HG03025 (cell line): ENCODE measurements at regions not wholly inside any gene's neighbourhood (a gene's known extent, or its start where the extent isn't known, plus 50 kb on each side); places are given as distances from the start of the nearest gene placed in this dataset.
"Not testable (repeated sequence)": the region's sequence is repeated elsewhere in the genome, so short reads cannot be mapped to it uniquely, and the experiment has no call there.

Experiments
- ATAC-seq: cut with Tn5 transposase; IDR thresholded peaks from one replicate; pipeline ENCODE4 v1.9.1; 2021; ENCODE audit warnings: mild to moderate bottlenecking, moderate library complexity; ENCODE audit not compliant: unreplicated experiment, low FRiP score

GRCh38 chr2:167697948-167698347, 549.4 kb downstream of the STK39 start:
- ATAC-seq = no peak

GRCh38 chr2:167697194-167697593, 550.2 kb downstream of the STK39 start:
- ATAC-seq = no peak

- ATAC-seq = no peak
Observed at GRCh38 chr2:167692936-167693335, 554.5 kb downstream of the STK39 start.

- no peak for ATAC-seq
Observed at GRCh38 chr2:167692191-167692590, 555.2 kb downstream of the STK39 start.

- no peak for ATAC-seq
Observed at GRCh38 chr2:167689444-167689843, 558.0 kb downstream of the STK39 start.

- no peak for ATAC-seq
Observed at GRCh38 chr2:167686691-167687090, 560.7 kb downstream of the STK39 start.

- ATAC-seq = no peak
Observed at GRCh38 chr2:167681234-167682015, 566.0 kb downstream of the STK39 start.

GRCh38 chr2:167678158-167678557, 569.2 kb downstream of the STK39 start:
- no peak for ATAC-seq

- no peak for ATAC-seq
Observed at GRCh38 chr2:167675906-167676305, 571.5 kb downstream of the STK39 start.

- ATAC-seq = no peak
Observed at GRCh38 chr2:167670588-167670987, 576.8 kb downstream of the STK39 start.

GRCh38 chr2:167653131-167653530, 594.3 kb downstream of the STK39 start:
- ATAC-seq = no peak

GRCh38 chr2:167652401-167652800, 595.0 kb downstream of the STK39 start:
- ATAC-seq = no peak

GRCh38 chr2:167651406-167652151, 595.8 kb downstream of the STK39 start:
- no peak for ATAC-seq

GRCh38 chr2:167646557-167646956, 600.8 kb downstream of the STK39 start:
- no peak for ATAC-seq

GRCh38 chr2:167640096-167640495, 607.3 kb downstream of the STK39 start:
- no peak for ATAC-seq

- no peak for ATAC-seq
Observed at GRCh38 chr2:167637741-167638140, 609.7 kb downstream of the STK39 start.

- ATAC-seq = not testable (repeated sequence)
Observed at GRCh38 chr2:167632271-167632670, 615.1 kb downstream of the STK39 start.

- ATAC-seq = no peak
Observed at GRCh38 chr2:167626961-167627360, 620.4 kb downstream of the STK39 start.

- ATAC-seq = no peak
Observed at GRCh38 chr2:167626301-167626700, 621.1 kb downstream of the STK39 start.

GRCh38 chr2:167616997-167617396, 630.4 kb downstream of the STK39 start:
- ATAC-seq = no peak

GRCh38 chr2:167613471-167613870, 633.9 kb downstream of the STK39 start:
- ATAC-seq = no peak

GRCh38 chr2:167608487-167608886, 638.9 kb downstream of the STK39 start:
- ATAC-seq = no peak
